ENCODE measurements at regions not wholly inside any gene's neighbourhood (a gene's known extent, or its start where the extent isn't known, plus 50 kb on each side); places are given as distances from the start of the nearest gene placed in this dataset.

DNA sequence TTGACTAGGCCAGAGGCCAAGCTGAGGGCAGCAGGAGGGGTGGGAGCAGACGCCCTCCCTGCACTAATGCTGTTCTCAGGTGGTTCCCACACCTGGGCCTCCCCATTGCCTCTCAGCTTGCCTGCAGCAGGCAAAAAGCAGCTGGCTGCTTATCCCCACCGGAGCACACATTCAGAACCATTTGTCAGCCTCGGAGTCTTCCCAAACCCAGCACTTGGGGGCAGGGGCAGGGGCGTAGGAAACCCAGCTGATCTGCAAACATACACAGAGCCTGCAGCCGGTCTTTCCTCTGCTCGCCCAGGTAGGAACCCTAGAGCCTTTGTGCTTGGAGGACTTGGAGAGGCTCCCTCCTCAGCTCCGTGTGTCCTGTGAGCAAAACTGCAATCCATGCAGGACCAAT lies 249.8 kb downstream of the CYP26B1 start:
- H3K4me3 ChIP-seq (ENCODE audit: low read depth, low read length), result no peak overlapping the region
- no peak for DNase-seq (ENCODE audit: low read depth)
- TF ChIP-seq, protein P1, sequence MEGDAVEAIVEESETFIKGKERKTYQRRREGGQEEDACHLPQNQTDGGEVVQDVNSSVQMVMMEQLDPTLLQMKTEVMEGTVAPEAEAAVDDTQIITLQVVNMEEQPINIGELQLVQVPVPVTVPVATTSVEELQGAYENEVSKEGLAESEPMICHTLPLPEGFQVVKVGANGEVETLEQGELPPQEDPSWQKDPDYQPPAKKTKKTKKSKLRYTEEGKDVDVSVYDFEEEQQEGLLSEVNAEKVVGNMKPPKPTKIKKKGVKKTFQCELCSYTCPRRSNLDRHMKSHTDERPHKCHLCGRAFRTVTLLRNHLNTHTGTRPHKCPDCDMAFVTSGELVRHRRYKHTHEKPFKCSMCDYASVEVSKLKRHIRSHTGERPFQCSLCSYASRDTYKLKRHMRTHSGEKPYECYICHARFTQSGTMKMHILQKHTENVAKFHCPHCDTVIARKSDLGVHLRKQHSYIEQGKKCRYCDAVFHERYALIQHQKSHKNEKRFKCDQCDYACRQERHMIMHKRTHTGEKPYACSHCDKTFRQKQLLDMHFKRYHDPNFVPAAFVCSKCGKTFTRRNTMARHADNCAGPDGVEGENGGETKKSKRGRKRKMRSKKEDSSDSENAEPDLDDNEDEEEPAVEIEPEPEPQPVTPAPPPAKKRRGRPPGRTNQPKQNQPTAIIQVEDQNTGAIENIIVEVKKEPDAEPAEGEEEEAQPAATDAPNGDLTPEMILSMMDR (IDR thresholded peaks at IDR 0.05; ENCODE audit: low read depth, low read length, missing control alignments), result no peak

DNA sequence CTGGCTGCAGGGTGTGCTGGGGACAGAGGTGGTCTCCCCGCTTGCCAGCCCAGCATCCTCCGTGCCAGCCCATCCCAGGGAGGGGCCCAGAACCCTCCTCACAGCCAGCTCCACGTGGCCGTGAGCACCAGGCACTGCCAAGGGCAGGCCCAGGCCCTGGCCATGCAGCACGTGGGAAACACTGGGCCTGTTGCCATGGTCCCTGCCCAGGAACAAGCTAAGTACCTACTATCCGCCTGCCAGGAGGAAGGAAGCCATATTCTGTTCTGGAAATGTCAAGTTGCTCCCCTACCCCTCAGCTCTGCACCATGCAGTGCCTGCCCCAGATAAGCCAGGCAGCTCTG lies 250.6 kb downstream of the CYP26B1 start:
- no peak for DNase-seq (ENCODE audit: low read depth)
- TF ChIP-seq, protein P1 (IDR thresholded peaks at IDR 0.05; ENCODE audit: low read depth, low read length, missing control alignments), result no peak
- H3K4me3 ChIP-seq (ENCODE audit: low read depth, low read length), result no peak overlapping the region

DNA sequence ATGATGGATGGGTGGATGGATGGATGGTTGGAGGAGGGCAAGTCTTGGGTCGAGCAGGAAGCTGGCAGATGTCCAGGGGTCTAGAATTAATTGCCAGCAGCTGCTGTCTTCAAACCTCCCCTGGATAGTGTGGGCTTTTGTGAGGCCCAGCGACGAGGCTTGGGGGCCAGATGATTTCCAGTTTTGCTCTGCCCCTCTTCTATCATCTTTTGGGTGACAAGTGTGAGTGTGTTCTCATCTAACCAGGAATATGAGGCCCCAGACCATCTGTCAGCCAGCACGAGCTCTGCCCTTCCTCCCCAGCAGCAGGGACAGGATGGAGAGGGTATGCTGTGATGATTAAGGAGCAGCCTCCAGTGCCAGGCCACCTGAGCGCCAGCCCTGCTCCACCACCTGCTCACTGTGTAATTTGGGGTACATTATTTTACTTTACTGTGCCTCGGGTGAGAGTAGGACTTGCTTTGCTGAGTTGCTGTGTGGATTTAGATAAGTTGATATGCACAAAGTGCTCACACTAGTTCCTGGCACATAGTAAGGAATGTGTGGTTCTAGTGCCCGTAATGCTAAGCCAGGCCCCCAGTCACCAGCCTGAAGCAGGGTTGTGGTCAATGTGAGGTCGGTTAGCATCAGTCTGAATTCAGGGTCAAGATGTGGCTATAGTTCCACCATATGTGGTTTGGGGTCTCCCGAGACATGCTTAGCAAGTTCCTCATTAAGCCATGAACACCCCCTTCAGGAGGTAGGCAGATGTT lies 251.1 kb downstream of the CYP26B1 start:
- TF ChIP-seq, protein P1 (IDR thresholded peaks at IDR 0.05; ENCODE audit: low read depth, low read length, missing control alignments), result no peak
- H3K4me3 ChIP-seq (ENCODE audit: low read depth, low read length), result no peak overlapping the region
- no peak for DNase-seq (ENCODE audit: low read depth)

DNA sequence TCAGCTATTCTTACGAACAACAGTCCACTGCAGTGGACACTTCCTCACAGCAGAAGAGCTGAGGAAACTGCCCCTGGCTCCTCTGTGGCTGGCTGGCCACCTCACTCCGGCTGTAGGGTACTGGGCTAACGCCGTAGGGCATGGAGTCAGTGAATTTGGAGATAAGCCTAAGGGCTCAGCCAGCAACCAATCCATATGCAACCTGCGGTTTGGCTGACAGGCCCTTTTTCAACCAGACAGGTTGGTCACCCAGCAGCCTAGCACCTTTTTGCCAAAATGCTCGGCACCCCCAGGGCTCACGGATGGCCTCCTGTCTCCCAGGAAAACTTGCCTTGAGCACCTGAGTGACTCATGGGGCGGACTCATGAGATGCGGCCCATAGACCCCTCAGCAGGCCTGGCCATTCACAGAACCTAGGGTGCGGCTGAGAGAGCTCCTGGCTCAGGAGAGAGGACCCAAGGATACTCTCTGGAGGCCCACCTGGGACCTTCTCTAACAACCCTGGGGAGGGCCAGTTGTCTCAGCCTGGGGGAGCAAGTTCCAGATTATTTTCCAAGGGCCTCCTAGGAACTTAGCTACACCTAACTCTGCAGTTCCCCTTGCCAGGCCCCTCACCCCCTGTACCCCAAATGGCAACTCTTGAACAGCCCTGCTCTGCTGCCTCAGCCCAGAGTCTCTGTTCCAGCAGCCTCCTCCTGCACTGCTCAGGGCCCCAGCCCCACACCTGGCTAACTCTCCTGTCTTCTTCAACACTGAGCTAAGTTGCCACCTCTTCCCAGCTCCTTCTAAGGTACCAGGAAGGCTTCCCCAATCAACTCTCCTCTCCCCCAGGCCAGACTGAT lies 252.1 kb downstream of the CYP26B1 start:
- TF ChIP-seq, protein P1 (IDR thresholded peaks at IDR 0.05; ENCODE audit: low read depth, low read length, missing control alignments), result no peak
- no peak for DNase-seq (ENCODE audit: low read depth)
- H3K4me3 ChIP-seq (ENCODE audit: low read depth, low read length), result no peak overlapping the region

DNA sequence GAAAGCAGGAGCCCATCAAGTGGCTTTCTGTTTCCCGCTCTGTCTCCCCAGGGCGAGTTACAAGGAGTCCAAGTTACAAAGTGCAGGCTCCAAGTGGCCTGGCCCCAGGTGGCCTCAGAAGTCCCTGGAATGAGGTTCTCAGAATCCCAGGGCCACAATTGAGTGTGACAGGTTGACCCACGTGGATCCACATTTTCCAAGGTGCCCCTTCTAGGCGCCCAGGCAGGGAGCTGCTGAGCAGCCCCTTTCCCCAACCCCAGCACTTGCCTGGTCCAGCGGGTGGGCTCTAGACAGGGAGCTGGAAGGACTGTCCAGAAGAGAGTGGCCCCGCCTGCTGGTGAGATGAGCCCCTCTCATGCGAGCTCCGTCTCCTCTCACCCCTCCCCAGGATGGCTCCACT lies 253.4 kb downstream of the CYP26B1 start:
- TF ChIP-seq, protein P1 (IDR thresholded peaks at IDR 0.05; ENCODE audit: low read depth, low read length, missing control alignments), result no peak
- no peak for DNase-seq (ENCODE audit: low read depth)
- H3K4me3 ChIP-seq (ENCODE audit: low read depth, low read length), result no peak overlapping the region

DNA sequence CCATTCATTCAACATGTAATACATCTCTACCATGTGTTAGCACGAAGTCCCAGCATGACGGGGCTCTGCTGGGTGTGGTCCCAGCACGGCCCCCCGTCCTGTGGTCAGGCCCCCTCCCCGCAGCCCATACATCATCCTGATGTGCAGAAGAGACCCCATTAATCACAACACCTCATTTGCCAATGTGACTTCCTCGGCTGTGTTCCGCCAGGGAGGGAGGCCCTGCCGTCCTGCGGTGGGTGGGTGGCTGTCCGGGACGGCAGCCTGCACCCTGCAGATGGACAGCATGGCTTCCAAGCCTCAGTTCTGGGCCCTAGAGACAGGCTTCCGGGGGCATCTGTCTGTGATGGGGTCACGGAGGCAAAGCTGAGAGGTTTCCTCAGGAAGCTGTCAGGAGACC lies 254.0 kb downstream of the CYP26B1 start:
- TF ChIP-seq, protein P1 (IDR thresholded peaks at IDR 0.05; ENCODE audit: low read depth, low read length, missing control alignments), result no peak
- no peak for DNase-seq (ENCODE audit: low read depth)
- no peak overlapping the region for H3K4me3 ChIP-seq (ENCODE audit: low read depth, low read length)
